BE2C (cell line): ENCODE measurements at regions not wholly inside any gene's neighbourhood (a gene's known extent, or its start where the extent isn't known, plus 50 kb on each side); places are given as distances from the start of the nearest gene placed in this dataset.

ENCODE experiments used
- DNase-seq: peaks from one replicate; pipeline ENCODE4 v3.0.0-alpha.2; 2020
- H3K27me3 ChIP-seq: fragments of 250-450 bp; sonication (Bioruptor Pico); 2 replicates; pipeline ENCODE4 v1.5.1; 2020; ENCODE audit warnings: mild to moderate bottlenecking
- H3K36me3 ChIP-seq: fragments of 250-450 bp; sonication (Bioruptor Pico); 2 replicates; pipeline ENCODE4 v1.5.1; 2020; ENCODE audit warnings: mild to moderate bottlenecking
- H3K4me1 ChIP-seq: fragments of 250-450 bp; sonication (Bioruptor Pico); 2 replicates; pipeline ENCODE4 v1.5.1; 2020
- H3K4me3 ChIP-seq: 2 replicates; pipeline ENCODE4 v1.5.1; 2011; ENCODE audit warnings: low read depth, low read length
- H3K9me3 ChIP-seq: fragments of 250-450 bp; sonication (Bioruptor Pico); 2 replicates; pipeline ENCODE4 v1.5.1; 2020
- CTCF ChIP-seq: IDR thresholded peaks from 2 replicates; pipeline ENCODE4 v1.5.1; 2012; ENCODE audit warnings: mild to moderate bottlenecking, low read depth, low read length

DNA sequence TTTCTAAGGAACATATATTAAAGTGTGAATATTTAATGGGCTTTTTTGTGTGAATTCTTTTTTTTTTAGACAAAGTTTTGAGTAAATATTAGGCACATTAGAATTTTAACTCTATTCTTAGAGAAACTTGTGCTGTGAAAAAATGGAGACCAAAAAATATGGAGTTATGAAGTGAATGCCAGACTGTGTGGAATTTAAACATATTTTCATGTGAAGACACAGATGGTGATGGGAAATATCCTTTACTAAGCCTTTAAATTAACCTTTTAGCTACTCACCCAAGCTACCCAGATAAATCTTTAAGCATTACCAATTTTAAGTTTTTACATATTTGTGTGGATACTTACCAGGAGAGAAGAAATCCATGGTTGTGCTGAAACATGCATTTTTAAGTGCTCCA, 148.8 kb upstream of the OTX2 start:
- no peaks in the 10 kb centered on the region; the same call in none of the 2 replicates for H3K27me3 ChIP-seq
- no peaks in the 10 kb centered on the region for H3K4me1 ChIP-seq
- no peak overlapping the region for H3K4me3 ChIP-seq
- TF ChIP-seq CTCF = no peak
- DNase-seq = no peak
- H3K36me3 ChIP-seq = no peaks in the 10 kb centered on the region
- no peaks in the 10 kb centered on the region for H3K9me3 ChIP-seq

GRCh38 chr14:56956182-56956581, 145.9 kb upstream of the OTX2 start:
- Histone ChIP-seq H3K4me1 (no peaks in the 10 kb centered on the region), H3K4me3 (no peak overlapping the region), H3K27me3 (peaks cover 4% of the 10 kb centered on the region; the same call in 1 of the 2 replicates), H3K9me3 (no peaks in the 10 kb centered on the region), H3K36me3 (no peaks in the 10 kb centered on the region)
- TF ChIP-seq CTCF = no peak
- DNase-seq = no peak

GRCh38 chr14:56955745-56956144, 145.5 kb upstream of the OTX2 start:
- no peaks in the 10 kb centered on the region for H3K36me3 ChIP-seq
- peaks cover 4% of the 10 kb centered on the region; the same call in 1 of the 2 replicates for H3K27me3 ChIP-seq
- no peak for TF ChIP-seq CTCF
- DNase-seq = no peak
- H3K4me1 ChIP-seq = no peaks in the 10 kb centered on the region
- H3K4me3 ChIP-seq = no peak overlapping the region
- no peaks in the 10 kb centered on the region for H3K9me3 ChIP-seq

DNA sequence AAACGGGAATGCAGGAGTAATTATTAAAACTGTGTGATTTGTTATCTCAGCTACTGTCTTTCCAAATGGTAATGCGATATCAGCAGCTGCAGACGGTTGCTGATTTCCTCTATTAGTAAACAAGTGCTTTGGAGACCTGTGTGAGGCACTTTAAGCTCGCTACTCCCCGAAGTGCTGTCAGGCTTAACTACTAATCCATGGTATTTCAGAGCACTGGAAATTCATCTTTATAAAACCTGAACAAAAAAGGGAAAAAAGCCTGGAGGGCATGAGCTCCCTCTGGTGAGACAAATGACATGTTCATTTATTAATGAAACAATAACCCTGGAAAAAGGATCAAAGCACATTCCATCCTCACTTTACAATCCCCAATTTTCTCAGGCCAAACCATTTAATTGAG, 143.6 kb upstream of the OTX2 start:
- H3K9me3 ChIP-seq = no peaks in the 10 kb centered on the region
- no peaks in the 10 kb centered on the region for H3K36me3 ChIP-seq
- H3K4me1 ChIP-seq = no peaks in the 10 kb centered on the region
- no peak overlapping the region for H3K4me3 ChIP-seq
- TF ChIP-seq CTCF = no peak
- peaks cover 4% of the 10 kb centered on the region; the same call in 1 of the 2 replicates for H3K27me3 ChIP-seq
- no peak for DNase-seq

DNA sequence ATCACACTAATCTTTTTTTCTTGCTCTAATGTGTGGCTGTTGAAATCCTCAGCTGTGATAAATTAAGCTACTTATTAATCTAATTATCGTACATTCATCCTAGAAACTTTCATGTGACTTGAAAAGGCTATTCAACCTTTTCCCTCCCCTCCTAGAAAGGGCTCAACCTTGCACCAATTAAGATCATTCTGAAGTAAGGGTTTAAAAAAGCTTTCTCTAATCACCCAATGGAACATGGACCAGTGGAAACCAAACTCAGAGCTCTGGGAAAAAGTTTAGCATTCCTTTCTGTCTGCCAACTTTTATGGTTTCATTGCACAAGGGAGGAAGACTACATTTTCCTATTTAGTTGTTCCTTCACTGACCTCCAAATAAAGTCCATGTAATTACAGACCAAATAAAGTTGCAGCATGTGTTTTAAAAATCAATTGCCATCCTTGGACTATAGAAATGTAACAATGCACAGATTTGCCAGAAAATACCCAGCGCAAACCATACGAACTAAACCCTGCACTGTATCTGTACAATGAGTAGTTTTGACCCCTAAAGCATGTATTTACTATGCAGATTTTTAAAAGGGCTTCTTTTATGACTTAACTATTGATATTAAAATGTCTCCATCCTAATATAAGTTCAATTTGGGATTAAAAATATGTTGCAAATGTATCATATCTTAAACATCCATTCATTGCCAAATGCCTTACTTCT, 142.6 kb upstream of the OTX2 start:
- Histone ChIP-seq H3K36me3 (no peaks in the 10 kb centered on the region), H3K27me3 (peaks cover 4% of the 10 kb centered on the region; the same call in 1 of the 2 replicates), H3K9me3 (no peaks in the 10 kb centered on the region), H3K4me1 (no peaks in the 10 kb centered on the region), H3K4me3 (no peak overlapping the region)
- TF ChIP-seq CTCF = no peak
- no peak for DNase-seq

GRCh38 chr14:56949828-56950227, 139.5 kb upstream of the OTX2 start:
- no peaks in the 10 kb centered on the region for H3K9me3 ChIP-seq
- no peak for DNase-seq
- H3K4me1 ChIP-seq = no peaks in the 10 kb centered on the region
- TF ChIP-seq CTCF = no peak
- H3K36me3 ChIP-seq = no peaks in the 10 kb centered on the region
- H3K27me3 ChIP-seq = peaks cover 4% of the 10 kb centered on the region; the same call in 1 of the 2 replicates
- H3K4me3 ChIP-seq = no peak overlapping the region
